ENCODE measurements at regions not wholly inside any gene's neighbourhood (a gene's known extent, or its start where the extent isn't known, plus 50 kb on each side); places are given as distances from the start of the nearest gene placed in this dataset.

DNA sequence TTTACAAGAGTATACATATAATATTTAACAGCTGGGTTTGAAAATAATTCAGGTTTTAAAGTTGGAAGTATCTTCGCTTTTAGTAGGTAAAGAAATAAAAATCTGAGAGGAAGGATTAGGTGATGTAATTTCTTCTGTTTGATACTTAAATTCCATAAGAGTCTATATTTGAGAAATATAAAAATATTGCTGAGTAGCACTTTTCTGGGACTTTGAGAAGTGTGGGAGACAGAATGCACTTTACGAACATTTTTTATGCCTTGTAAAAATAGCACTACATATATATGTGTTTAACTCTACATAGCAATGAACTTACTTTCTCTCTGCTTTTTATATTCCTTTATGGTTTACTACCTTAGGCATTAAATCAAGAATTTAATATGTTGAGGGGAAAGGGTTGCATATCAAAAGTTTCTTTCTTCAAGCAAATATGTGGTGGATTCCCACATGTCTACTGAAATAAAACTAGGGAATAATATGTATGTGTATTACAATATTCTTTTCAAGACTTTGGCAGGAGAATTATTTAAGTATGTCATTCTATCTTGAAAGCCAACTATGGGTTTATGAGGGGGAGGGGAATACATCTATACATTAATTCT is 266.7 kb upstream of the ADAMTS5 start:
- Histone ChIP-seq H2BK5ac (ENCODE audit: low read depth, low read length, poor library complexity, severe bottlenecking) (no peak overlapping the region), H3K23ac (ENCODE audit: low read length in 2 of 2) (no peak overlapping the region), H4K91ac (ENCODE audit: low read length) (no peak overlapping the region), H2BK120ac (ENCODE audit: low read depth, low read length) (no peak overlapping the region), H3K14ac (ENCODE audit: low read length in 2 of 2) (no peak overlapping the region), H3K27ac (ENCODE audit: low read length, poor library complexity, severe bottlenecking) (no peak overlapping the region), H3K9me3 (ENCODE audit: control insufficient read depth, low read length) (no peaks in the 10 kb centered on the region), H4K8ac (ENCODE audit: low read length) (no peak overlapping the region), H3K4me3 (ENCODE audit: insufficient read depth in 1 of 2, low read depth in 1 of 2, low read length in 2 of 2) (no peak overlapping the region), H3K79me1 (replicated peaks; ENCODE audit: low read length, poor library complexity, severe bottlenecking) (no peaks in the 10 kb centered on the region), H3K36me3 (ENCODE audit: control insufficient read depth in 1 of 2, insufficient read depth in 2 of 2, low read depth in 1 of 2, low read length in 2 of 2) (no peaks in the 10 kb centered on the region), H2BK15ac (ENCODE audit: low read depth, poor library complexity, severe bottlenecking) (no peak overlapping the region), H3K9ac (ENCODE audit: low read length) (no peak overlapping the region), H3K4ac (ENCODE audit: low read depth in 1 of 2, low read length in 2 of 2) (no peak overlapping the region), H3K4me1 (ENCODE audit: control insufficient read depth, insufficient read depth, low read depth, low read length) (no peaks in the 10 kb centered on the region), H3K18ac (ENCODE audit: low read depth in 1 of 2, low read length in 2 of 2) (no peak overlapping the region), H3K27me3 (ENCODE audit: control insufficient read depth in 1 of 2, insufficient read depth in 1 of 2, low read length in 2 of 2) (no peaks in the 10 kb centered on the region), H2BK12ac (ENCODE audit: low read length in 2 of 2) (no peak overlapping the region), H3K4me2 (ENCODE audit: low read length, poor library complexity, severe bottlenecking) (no peak overlapping the region), H2AK5ac (ENCODE audit: low read length, severe bottlenecking) (no peak overlapping the region), H2AFZ (ENCODE audit: low read depth, low read length) (no peak overlapping the region)
- DNase-seq: no peak
- WGBS: 100% methylated on average over 1 of the region's 2 CpGs

DNA sequence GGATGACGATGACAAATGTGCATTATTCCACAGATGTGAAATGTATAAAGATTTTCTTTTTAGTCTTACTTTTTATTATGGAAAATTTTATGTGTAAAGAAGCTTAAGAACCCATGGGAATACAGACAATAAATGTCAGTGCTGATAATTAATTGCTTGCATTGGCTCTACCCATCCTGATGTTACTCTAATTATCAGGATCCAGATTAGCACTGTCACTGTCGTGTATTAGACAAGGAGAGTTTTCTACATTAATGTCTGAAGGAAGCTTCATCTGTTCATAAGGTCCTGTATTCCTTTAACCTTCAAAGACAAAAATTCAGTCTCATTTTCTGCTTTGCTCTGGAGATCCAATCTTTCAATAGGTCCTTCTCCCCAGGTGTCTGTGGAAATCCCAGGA is 259.1 kb upstream of the ADAMTS5 start:
- Histone ChIP-seq H2BK12ac (ENCODE audit: low read length in 2 of 2) (no peak overlapping the region), H3K27ac (ENCODE audit: low read length, poor library complexity, severe bottlenecking) (no peak overlapping the region)
- WGBS: 86% methylated on average over 1 of the region's 2 CpGs

DNA sequence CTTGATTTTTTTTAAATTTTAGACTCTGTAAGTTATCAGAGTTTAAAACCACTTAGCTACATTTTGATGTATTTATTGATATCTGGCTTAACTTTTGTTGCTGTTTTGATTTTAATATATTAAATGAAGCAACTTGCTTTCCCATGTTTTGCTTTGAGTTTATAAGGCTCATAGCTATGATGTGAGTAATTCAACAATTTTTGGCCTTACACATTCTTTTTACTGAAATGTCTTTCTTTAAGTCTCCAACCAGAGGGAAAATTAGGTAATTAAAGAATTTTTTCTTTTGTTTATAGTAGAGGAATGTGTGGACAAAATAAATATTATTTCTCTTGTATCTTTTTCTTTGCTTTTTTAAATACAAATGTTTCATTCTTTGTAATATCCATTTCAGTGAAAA is 258.3 kb upstream of the ADAMTS5 start:
- no peak overlapping the region for H3K23ac ChIP-seq (ENCODE audit: low read length in 2 of 2)
- no peaks in the 10 kb centered on the region for H3K4me1 ChIP-seq (ENCODE audit: control insufficient read depth, insufficient read depth, low read depth, low read length)
- no peak overlapping the region for H3K4me2 ChIP-seq (ENCODE audit: low read length, poor library complexity, severe bottlenecking)
- no peak overlapping the region for H3K14ac ChIP-seq (ENCODE audit: low read length in 2 of 2)
- H3K27me3 ChIP-seq (ENCODE audit: control insufficient read depth in 1 of 2, insufficient read depth in 1 of 2, low read length in 2 of 2): no peaks in the 10 kb centered on the region
- H2BK12ac ChIP-seq (ENCODE audit: low read length in 2 of 2): no peak overlapping the region
- H2BK5ac ChIP-seq (ENCODE audit: low read depth, low read length, poor library complexity, severe bottlenecking): no peak overlapping the region
- DNase-seq: peak; percentile 8
- no peak overlapping the region for H2AFZ ChIP-seq (ENCODE audit: low read depth, low read length)
- no peak overlapping the region for H2AK5ac ChIP-seq (ENCODE audit: low read length, severe bottlenecking)
- no peak overlapping the region for H3K4ac ChIP-seq (ENCODE audit: low read depth in 1 of 2, low read length in 2 of 2)
- H3K79me1 ChIP-seq (replicated peaks; ENCODE audit: low read length, poor library complexity, severe bottlenecking): no peaks in the 10 kb centered on the region
- H3K9me3 ChIP-seq (ENCODE audit: control insufficient read depth, low read length): no peaks in the 10 kb centered on the region
- H3K27ac ChIP-seq (ENCODE audit: low read length, poor library complexity, severe bottlenecking): no peak overlapping the region
- no peak overlapping the region for H3K4me3 ChIP-seq (ENCODE audit: insufficient read depth in 1 of 2, low read depth in 1 of 2, low read length in 2 of 2)
- H3K18ac ChIP-seq (ENCODE audit: low read depth in 1 of 2, low read length in 2 of 2): no peak overlapping the region
- H4K91ac ChIP-seq (ENCODE audit: low read length): no peak overlapping the region
- no peak overlapping the region for H2BK120ac ChIP-seq (ENCODE audit: low read depth, low read length)
- H4K8ac ChIP-seq (ENCODE audit: low read length): no peak overlapping the region
- no peak overlapping the region for H2BK15ac ChIP-seq (ENCODE audit: low read depth, poor library complexity, severe bottlenecking)
- H3K36me3 ChIP-seq (ENCODE audit: control insufficient read depth in 1 of 2, insufficient read depth in 2 of 2, low read depth in 1 of 2, low read length in 2 of 2): no peaks in the 10 kb centered on the region
- H3K9ac ChIP-seq (ENCODE audit: low read length): no peak overlapping the region

More for the DNA sequence above, 259.1 kb upstream of the ADAMTS5 start:
- H3K23ac ChIP-seq (ENCODE audit: low read length in 2 of 2): no peak overlapping the region
- H3K4ac ChIP-seq (ENCODE audit: low read depth in 1 of 2, low read length in 2 of 2): no peak overlapping the region
- H4K91ac ChIP-seq (ENCODE audit: low read length): no peak overlapping the region
- no peak overlapping the region for H2AFZ ChIP-seq (ENCODE audit: low read depth, low read length)
- no peak overlapping the region for H3K4me3 ChIP-seq (ENCODE audit: insufficient read depth in 1 of 2, low read depth in 1 of 2, low read length in 2 of 2)
- H2BK120ac ChIP-seq (ENCODE audit: low read depth, low read length): no peak overlapping the region
- H4K8ac ChIP-seq (ENCODE audit: low read length): no peak overlapping the region
- H3K27me3 ChIP-seq (ENCODE audit: control insufficient read depth in 1 of 2, insufficient read depth in 1 of 2, low read length in 2 of 2): no peaks in the 10 kb centered on the region
- H3K4me2 ChIP-seq (ENCODE audit: low read length, poor library complexity, severe bottlenecking): no peak overlapping the region
- H3K36me3 ChIP-seq (ENCODE audit: control insufficient read depth in 1 of 2, insufficient read depth in 2 of 2, low read depth in 1 of 2, low read length in 2 of 2): no peaks in the 10 kb centered on the region
- no peak overlapping the region for H3K14ac ChIP-seq (ENCODE audit: low read length in 2 of 2)
- H3K4me1 ChIP-seq (ENCODE audit: control insufficient read depth, insufficient read depth, low read depth, low read length): no peaks in the 10 kb centered on the region
- H2AK5ac ChIP-seq (ENCODE audit: low read length, severe bottlenecking): no peak overlapping the region
- H3K9ac ChIP-seq (ENCODE audit: low read length): no peak overlapping the region
- H3K9me3 ChIP-seq (ENCODE audit: control insufficient read depth, low read length): no peaks in the 10 kb centered on the region
- H2BK5ac ChIP-seq (ENCODE audit: low read depth, low read length, poor library complexity, severe bottlenecking): no peak overlapping the region
- H2BK15ac ChIP-seq (ENCODE audit: low read depth, poor library complexity, severe bottlenecking): no peak overlapping the region
- DNase-seq: no peak
- no peak overlapping the region for H3K18ac ChIP-seq (ENCODE audit: low read depth in 1 of 2, low read length in 2 of 2)
- no peaks in the 10 kb centered on the region for H3K79me1 ChIP-seq (replicated peaks; ENCODE audit: low read length, poor library complexity, severe bottlenecking)

DNA sequence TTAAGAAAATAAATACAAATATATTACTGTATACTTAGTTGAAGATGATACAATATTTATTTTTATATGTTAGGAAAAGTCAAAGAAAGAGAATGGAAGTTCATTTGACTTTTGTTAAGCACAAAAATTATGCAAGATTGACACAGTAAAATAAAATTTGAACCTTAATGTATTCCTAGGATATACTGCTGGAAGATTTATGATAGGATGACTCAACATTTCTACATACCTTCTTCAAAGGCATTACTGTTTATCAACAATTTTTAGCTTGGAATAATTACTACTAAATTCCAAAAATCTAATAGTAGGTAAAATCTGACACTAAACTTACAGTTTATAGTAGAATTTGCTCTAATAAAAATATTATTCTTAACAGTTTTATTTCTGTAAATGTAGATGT is 257.3 kb upstream of the ADAMTS5 start:
- no peak overlapping the region for H4K8ac ChIP-seq (ENCODE audit: low read length)

More for the DNA sequence above, 257.3 kb upstream of the ADAMTS5 start:
- H3K36me3 ChIP-seq (ENCODE audit: control insufficient read depth in 1 of 2, insufficient read depth in 2 of 2, low read depth in 1 of 2, low read length in 2 of 2): no peaks in the 10 kb centered on the region
- DNase-seq: no peak
- no peak overlapping the region for H3K4me2 ChIP-seq (ENCODE audit: low read length, poor library complexity, severe bottlenecking)
- H3K23ac ChIP-seq (ENCODE audit: low read length in 2 of 2): no peak overlapping the region
- no peak overlapping the region for H3K14ac ChIP-seq (ENCODE audit: low read length in 2 of 2)
- H2BK120ac ChIP-seq (ENCODE audit: low read depth, low read length): no peak overlapping the region
- no peak overlapping the region for H3K9ac ChIP-seq (ENCODE audit: low read length)
- H3K27me3 ChIP-seq (ENCODE audit: control insufficient read depth in 1 of 2, insufficient read depth in 1 of 2, low read length in 2 of 2): no peaks in the 10 kb centered on the region
- no peak overlapping the region for H2BK12ac ChIP-seq (ENCODE audit: low read length in 2 of 2)
- no peak overlapping the region for H2AK5ac ChIP-seq (ENCODE audit: low read length, severe bottlenecking)
- no peak overlapping the region for H2BK15ac ChIP-seq (ENCODE audit: low read depth, poor library complexity, severe bottlenecking)
- no peak overlapping the region for H2AFZ ChIP-seq (ENCODE audit: low read depth, low read length)
- no peak overlapping the region for H2BK5ac ChIP-seq (ENCODE audit: low read depth, low read length, poor library complexity, severe bottlenecking)
- no peak overlapping the region for H3K4me3 ChIP-seq (ENCODE audit: insufficient read depth in 1 of 2, low read depth in 1 of 2, low read length in 2 of 2)
- no peaks in the 10 kb centered on the region for H3K4me1 ChIP-seq (ENCODE audit: control insufficient read depth, insufficient read depth, low read depth, low read length)
- no peak overlapping the region for H3K27ac ChIP-seq (ENCODE audit: low read length, poor library complexity, severe bottlenecking)
- no peaks in the 10 kb centered on the region for H3K79me1 ChIP-seq (replicated peaks; ENCODE audit: low read length, poor library complexity, severe bottlenecking)
- no peak overlapping the region for H3K18ac ChIP-seq (ENCODE audit: low read depth in 1 of 2, low read length in 2 of 2)
- no peak overlapping the region for H3K4ac ChIP-seq (ENCODE audit: low read depth in 1 of 2, low read length in 2 of 2)
- H4K91ac ChIP-seq (ENCODE audit: low read length): no peak overlapping the region
- no peaks in the 10 kb centered on the region for H3K9me3 ChIP-seq (ENCODE audit: control insufficient read depth, low read length)
